Tibial nerve (tissue), 4 donors: ENCODE measurements at regions not wholly inside any gene's neighbourhood (a gene's known extent, or its start where the extent isn't known, plus 50 kb on each side); places are given as distances from the start of the nearest gene placed in this dataset.

Experiments used
- DNase-seq, 2 donors: peaks; one replicate each; pipeline ENCODE4 v3.0.0-alpha.2; 2019; ENCODE audit warnings: low spot score in 2 of 2
- H3K27ac ChIP-seq, 4 donors: fragments of 200-600 bp; sonication (generic) in 3 of 4; one replicate each; pipeline ENCODE4 v1.5.1; 2017 to 2019; ENCODE audit warnings: mild to moderate bottlenecking in 1 of 4
- H3K27me3 ChIP-seq, 2 donors: fragments of 200-600 bp; sonication (generic) in 1 of 2; one replicate each; pipeline versions ENCODE4 v1.5.1 to v1.6.0; 2017 to 2019
- H3K36me3 ChIP-seq, 3 donors: fragments of 200-600 bp; sonication (generic); one replicate each; pipeline ENCODE4 v1.5.1; 2018 to 2019
- H3K4me1 ChIP-seq, 4 donors: fragments of 200-600 bp; sonication (generic) in 3 of 4; one replicate each; pipeline ENCODE4 v1.5.1; 2017 to 2019
- H3K4me3 ChIP-seq, 4 donors: fragments of 200-600 bp; sonication (generic) in 3 of 4; one replicate each; pipeline ENCODE4 v1.5.1; 2017 to 2019; ENCODE audit warnings: mild to moderate bottlenecking in 1 of 4, moderate library complexity in 1 of 4
- H3K9me3 ChIP-seq, 4 donors: fragments of 200-600 bp; sonication (generic) in 3 of 4; one replicate each; pipeline ENCODE4 v1.5.1; 2017 to 2019
- EP300 ChIP-seq, 2 donors: sonication (generic); formaldehyde crosslinking; IDR thresholded peaks; one replicate each; pipeline ENCODE4 v1.6.1; 2017; ENCODE audit warnings: antibody characterized with exemption in 2 of 2, mild to moderate bottlenecking in 1 of 2
- POLR2A ChIP-seq, 2 donors: fragments of 450-650 bp; IDR thresholded peaks; one replicate each; pipeline ENCODE4 v1.6.1; 2017; ENCODE audit warnings: antibody characterized with exemption in 2 of 2, mild to moderate bottlenecking in 2 of 2, moderate library complexity in 2 of 2
- WGBS, 2 donors: methylation state at CpG; one replicate each; pipeline ENCODE4 v1.1.5; 2018; 5-methylcytosine and 5-hydroxymethylcytosine counted together
- TF ChIP-seq, protein P1 (sequence below), 5 experiments: fragments of 200-600 bp in 3 of 5; fragments of 450-650 bp in 2 of 5; sonication (generic) in 3 of 5; IDR thresholded peaks; one replicate each; pipeline ENCODE4 v1.5.1; 2016 to 2019; ENCODE audit warnings: antibody characterized with exemption in 5 of 5, mild to moderate bottlenecking in 3 of 5, moderate library complexity in 2 of 5

DNA sequence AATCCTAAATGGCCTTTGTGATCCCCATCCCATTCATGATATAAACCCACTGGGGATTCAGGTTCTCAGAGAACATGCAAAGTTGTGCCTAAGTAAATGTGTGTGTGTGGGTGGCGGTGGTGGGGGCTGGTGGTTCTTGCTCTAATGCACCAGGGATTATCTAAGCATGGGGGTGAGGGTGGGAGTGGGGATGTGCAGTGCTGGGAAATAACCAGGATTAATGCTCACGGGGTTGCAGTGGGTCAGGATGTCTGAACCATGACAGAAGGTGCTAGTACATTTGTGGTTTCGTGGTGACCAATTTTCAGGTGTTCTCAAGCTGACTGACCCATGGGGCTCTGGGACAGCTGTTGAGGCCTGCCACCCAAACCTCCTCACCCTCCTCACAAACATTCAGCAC is 101.0 kb downstream of the ZNF608 start:
- no peak overlapping the region for H3K4me3 ChIP-seq
- H3K36me3 ChIP-seq: peaks cover 0 to 39% (median 0%) of the 10 kb centered on the region in 3 donors
- H3K9me3 ChIP-seq: no peaks in the 10 kb centered on the region
- H3K27ac ChIP-seq: no peak overlapping the region
- H3K27me3 ChIP-seq: no peaks in the 10 kb centered on the region
- TF ChIP-seq, protein P1, sequence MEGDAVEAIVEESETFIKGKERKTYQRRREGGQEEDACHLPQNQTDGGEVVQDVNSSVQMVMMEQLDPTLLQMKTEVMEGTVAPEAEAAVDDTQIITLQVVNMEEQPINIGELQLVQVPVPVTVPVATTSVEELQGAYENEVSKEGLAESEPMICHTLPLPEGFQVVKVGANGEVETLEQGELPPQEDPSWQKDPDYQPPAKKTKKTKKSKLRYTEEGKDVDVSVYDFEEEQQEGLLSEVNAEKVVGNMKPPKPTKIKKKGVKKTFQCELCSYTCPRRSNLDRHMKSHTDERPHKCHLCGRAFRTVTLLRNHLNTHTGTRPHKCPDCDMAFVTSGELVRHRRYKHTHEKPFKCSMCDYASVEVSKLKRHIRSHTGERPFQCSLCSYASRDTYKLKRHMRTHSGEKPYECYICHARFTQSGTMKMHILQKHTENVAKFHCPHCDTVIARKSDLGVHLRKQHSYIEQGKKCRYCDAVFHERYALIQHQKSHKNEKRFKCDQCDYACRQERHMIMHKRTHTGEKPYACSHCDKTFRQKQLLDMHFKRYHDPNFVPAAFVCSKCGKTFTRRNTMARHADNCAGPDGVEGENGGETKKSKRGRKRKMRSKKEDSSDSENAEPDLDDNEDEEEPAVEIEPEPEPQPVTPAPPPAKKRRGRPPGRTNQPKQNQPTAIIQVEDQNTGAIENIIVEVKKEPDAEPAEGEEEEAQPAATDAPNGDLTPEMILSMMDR (IDR thresholded peaks at IDR 0.05): no peak
- TF ChIP-seq POLR2A (IDR thresholded peaks at IDR 0.05): no peak
- no peak for TF ChIP-seq EP300 (IDR thresholded peaks at IDR 0.05)
- peaks cover 0 to 23% (median 11%) of the 10 kb centered on the region in 4 donors for H3K4me1 ChIP-seq
- no peak for DNase-seq
- WGBS, 2 donors: 90 to 94% methylated on average over 3 of the region's 3 CpGs

DNA sequence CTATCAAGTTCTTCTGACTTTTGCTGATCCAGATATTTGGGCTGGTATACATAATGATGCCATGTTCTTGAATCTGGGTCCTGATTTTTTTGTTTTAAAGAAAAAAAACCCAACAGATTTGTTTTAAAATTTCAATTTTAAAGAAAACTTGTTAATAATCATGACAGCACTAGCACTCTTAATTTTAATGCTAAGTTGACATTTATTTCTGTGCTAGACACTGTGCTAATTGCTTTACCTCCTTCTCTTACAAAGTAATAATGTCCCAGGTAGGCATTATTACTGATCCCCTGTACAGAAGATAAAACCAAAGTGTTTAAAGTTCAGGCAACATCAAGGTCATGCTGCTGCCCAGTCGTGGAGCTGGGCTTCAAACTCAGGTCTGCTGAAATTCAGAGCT is 101.9 kb downstream of the ZNF608 start:
- Histone ChIP-seq H3K9me3 (no peaks in the 10 kb centered on the region), H3K36me3 (peaks cover 0 to 43% (median 0%) of the 10 kb centered on the region in 3 donors), H3K4me3 (no peak overlapping the region), H3K4me1 (peaks cover 0 to 14% (median 4%) of the 10 kb centered on the region in 4 donors), H3K27ac (no peak overlapping the region), H3K27me3 (no peaks in the 10 kb centered on the region)
- TF ChIP-seq, protein P1 (IDR thresholded peaks at IDR 0.05): no peak
- TF ChIP-seq EP300 (IDR thresholded peaks at IDR 0.05): no peak
- no peak for TF ChIP-seq POLR2A (IDR thresholded peaks at IDR 0.05)
- 68 to 73% methylated on average over 1 of the region's 1 CpG for WGBS, 2 donors
- no peak for DNase-seq

DNA sequence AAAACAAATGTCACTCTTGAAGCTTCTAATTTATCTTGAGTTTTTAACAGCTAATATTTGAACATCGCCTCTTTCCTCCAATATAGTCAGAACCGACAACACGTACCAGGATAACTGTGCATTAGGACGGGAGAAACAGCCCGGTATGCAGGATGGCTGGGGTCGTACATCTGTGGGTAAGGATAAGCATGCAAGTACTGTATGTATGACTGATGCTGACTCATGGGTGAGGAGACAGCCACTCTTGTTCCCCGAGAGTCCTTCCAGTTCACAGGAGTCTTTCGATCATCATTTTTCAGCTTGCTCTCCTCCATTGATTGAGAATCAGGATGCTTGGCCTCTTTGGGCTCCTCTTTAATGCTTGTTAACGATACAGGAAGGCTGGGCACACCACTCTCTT is 102.3 kb downstream of the ZNF608 start:
- TF ChIP-seq, protein P1 (IDR thresholded peaks at IDR 0.05): no peak
- TF ChIP-seq POLR2A (IDR thresholded peaks at IDR 0.05) (no peak), EP300 (IDR thresholded peaks at IDR 0.05) (no peak)
- 92 to 96% methylated on average over 9 of the region's 9 CpGs for WGBS, 2 donors
- H3K27me3 ChIP-seq: no peaks in the 10 kb centered on the region

GRCh38 chr5:124643336-124643735 is 103.1 kb downstream of the ZNF608 start:
- Histone ChIP-seq H3K9me3 (no peaks in the 10 kb centered on the region), H3K4me1 (peaks cover 0 to 2% (median 0%) of the 10 kb centered on the region in 4 donors), H3K36me3 (peaks cover 0 to 46% (median 0%) of the 10 kb centered on the region in 3 donors), H3K27me3 (no peaks in the 10 kb centered on the region), H3K27ac (no peak overlapping the region), H3K4me3 (no peak overlapping the region)
- WGBS, 2 donors: 93 to 94% methylated on average over 7 of the region's 7 CpGs
- DNase-seq: no peak
- TF ChIP-seq EP300 (IDR thresholded peaks at IDR 0.05) (no peak), POLR2A (IDR thresholded peaks at IDR 0.05) (no peak)
- TF ChIP-seq, protein P1 (IDR thresholded peaks at IDR 0.05): no peak

More for the DNA sequence above, 102.3 kb downstream of the ZNF608 start:
- Histone ChIP-seq H3K9me3 (no peaks in the 10 kb centered on the region), H3K4me3 (no peak overlapping the region), H3K36me3 (peaks cover 0 to 47% (median 0%) of the 10 kb centered on the region in 3 donors), H3K27ac (no peak overlapping the region), H3K4me1 (peaks cover 0 to 10% (median 3%) of the 10 kb centered on the region in 4 donors)
- no peak for DNase-seq

- no peak overlapping the region for H3K27ac ChIP-seq
- no peaks in the 10 kb centered on the region for H3K4me1 ChIP-seq
- peaks cover 0 to 38% (median 0%) of the 10 kb centered on the region in 3 donors for H3K36me3 ChIP-seq
- no peak overlapping the region for H3K4me3 ChIP-seq
- TF ChIP-seq POLR2A (IDR thresholded peaks at IDR 0.05): no peak
- no peak for TF ChIP-seq EP300 (IDR thresholded peaks at IDR 0.05)
- TF ChIP-seq, protein P1 (IDR thresholded peaks at IDR 0.05): no peak
- H3K9me3 ChIP-seq: no peaks in the 10 kb centered on the region
- no peak for DNase-seq
- 88 to 96% methylated on average over 2 of the region's 2 CpGs for WGBS, 2 donors
- no peaks in the 10 kb centered on the region for H3K27me3 ChIP-seq
Measured at GRCh38 chr5:124642151-124642550, 104.3 kb downstream of the ZNF608 start.
